ENCODE measurements at regions not wholly inside any gene's neighbourhood (a gene's known extent, or its start where the extent isn't known, plus 50 kb on each side); places are given as distances from the start of the nearest gene placed in this dataset.
A peak's percentile ranks its signal among the peaks of the same experiment; 100 is the strongest.
"Not testable (repeated sequence)": the region's sequence is repeated elsewhere in the genome, so short reads cannot be mapped to it uniquely, and the experiment has no call there.

DNA sequence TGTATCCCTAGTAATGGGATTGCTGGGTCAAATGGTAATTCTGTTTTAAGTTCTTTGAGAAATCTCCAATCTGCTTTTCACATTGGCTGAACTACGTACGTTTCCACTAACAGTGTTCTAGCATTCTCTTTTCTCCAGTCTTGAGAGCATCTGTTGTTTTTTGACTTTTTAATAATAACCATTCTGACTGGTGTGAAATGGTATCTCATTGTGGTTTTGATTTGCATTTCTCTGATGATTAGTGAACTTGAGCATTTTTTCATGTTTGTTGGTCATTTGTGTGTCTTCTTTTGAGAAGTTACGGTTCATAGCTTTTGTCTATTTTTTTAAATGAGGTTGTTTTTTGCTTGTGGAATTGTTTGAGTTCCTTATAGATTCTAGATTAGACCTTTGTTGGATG, 72.5 kb upstream of the BCL6 start:
- CTCF ChIA-PET; H3K9me3 Mint-ChIP-seq; H3K27me3 Mint-ChIP-seq; H3K27ac ChIP-seq (ENCODE audit: low read length); ATAC-seq (replicated peaks in 1 of 4); H3K27me3 ChIP-seq (replicated peaks in 1 of 2; ENCODE audit: control insufficient read depth in 2 of 2, extremely low read depth in 1 of 2, insufficient read depth in 2 of 2, low read length in 1 of 2); H3K36me3 ChIP-seq (ENCODE audit: control insufficient read depth in 2 of 2, extremely low read depth in 1 of 2, insufficient read depth in 1 of 2, low read length in 1 of 2); H3K27ac Mint-ChIP-seq; H3K9me3 ChIP-seq; H3K36me3 Mint-ChIP-seq; H3K4me3 Mint-ChIP-seq; POLR2A ChIA-PET; H3K4me3 ChIP-seq (ENCODE audit: control insufficient read depth in 1 of 2, extremely low read depth in 1 of 2, low read length in 1 of 2); DNase-seq: not testable (repeated sequence)
- no CpG with 5 or more reads among the region's 3 CpGs for WGBS (ENCODE audit: insufficient coverage)
- peaks cover 14 to 16% (median 14%) of the 10 kb centered on the region in 3 donors for H3K4me1 Mint-ChIP-seq
- peaks cover 5 to 12% of the 10 kb centered on the region in 2 experiments for H3K4me1 ChIP-seq (ENCODE audit: control insufficient read depth in 1 of 2, extremely low read depth in 1 of 2, insufficient read depth in 2 of 2, low read length in 2 of 2)

- no peaks in the 10 kb centered on the region for H3K36me3 ChIP-seq (ENCODE audit: control insufficient read depth in 2 of 2, extremely low read depth in 1 of 2, insufficient read depth in 1 of 2, low read length in 1 of 2)
- H3K27ac ChIP-seq (ENCODE audit: low read length), result peak overlapping the region; percentile 31
- H3K9me3 ChIP-seq, result no peaks in the 10 kb centered on the region
- H3K4me1 ChIP-seq (ENCODE audit: control insufficient read depth in 1 of 2, extremely low read depth in 1 of 2, insufficient read depth in 2 of 2, low read length in 2 of 2), result peaks cover 6 to 17% of the 10 kb centered on the region in 2 experiments
- ChIA-PET POLR2A (no interaction called here), CTCF (no interaction called here)
- peak overlapping the region in 1 of 2 donors; percentile 79 for H3K27ac Mint-ChIP-seq
- H3K4me3 Mint-ChIP-seq, result no peak overlapping the region
- WGBS (ENCODE audit: insufficient coverage), result 100% methylated on average over 1 of the region's 2 CpGs
- DNase-seq (no peak), ATAC-seq (replicated peaks in 1 of 4) (no peak)
- peaks cover 18 to 22% (median 19%) of the 10 kb centered on the region in 3 donors for H3K4me1 Mint-ChIP-seq
- H3K27me3 ChIP-seq (replicated peaks in 1 of 2; ENCODE audit: control insufficient read depth in 2 of 2, extremely low read depth in 1 of 2, insufficient read depth in 2 of 2, low read length in 1 of 2), result no peaks in the 10 kb centered on the region
- H3K36me3 Mint-ChIP-seq, result no peaks in the 10 kb centered on the region
- H3K27me3 Mint-ChIP-seq, result no peaks in the 10 kb centered on the region
- no peak overlapping the region for H3K4me3 ChIP-seq (ENCODE audit: control insufficient read depth in 1 of 2, extremely low read depth in 1 of 2, low read length in 1 of 2)
- peaks cover 0 to 6% (median 6%) of the 10 kb centered on the region in 3 donors for H3K9me3 Mint-ChIP-seq
Measured at GRCh38 chr3:187821616-187822317, 76.5 kb upstream of the BCL6 start.

GRCh38 chr3:187822402-187822801, 77.1 kb upstream of the BCL6 start:
- Histone ChIP-seq H3K4me3 (ENCODE audit: control insufficient read depth in 1 of 2, extremely low read depth in 1 of 2, low read length in 1 of 2) (no peak overlapping the region), H3K27ac (ENCODE audit: low read length) (peak overlapping the region; percentile 34), H3K4me1 (ENCODE audit: control insufficient read depth in 1 of 2, extremely low read depth in 1 of 2, insufficient read depth in 2 of 2, low read length in 2 of 2) (peaks cover 6 to 17% of the 10 kb centered on the region in 2 experiments), H3K9me3 (no peaks in the 10 kb centered on the region), H3K27me3 (replicated peaks in 1 of 2; ENCODE audit: control insufficient read depth in 2 of 2, extremely low read depth in 1 of 2, insufficient read depth in 2 of 2, low read length in 1 of 2) (no peaks in the 10 kb centered on the region), H3K36me3 (ENCODE audit: control insufficient read depth in 2 of 2, extremely low read depth in 1 of 2, insufficient read depth in 1 of 2, low read length in 1 of 2) (no peaks in the 10 kb centered on the region)
- no peaks in the 10 kb centered on the region for H3K36me3 Mint-ChIP-seq
- ChIA-PET POLR2A (no interaction called here), CTCF (no interaction called here)
- peak overlapping the region in 1 of 2 donors; percentile 79 for H3K27ac Mint-ChIP-seq
- DNase-seq (peak in 3 of 35 experiments; percentile 2 to 22 (median 11)), ATAC-seq (replicated peaks in 1 of 4) (peak; percentile 31 to 89 (median 58))
- H3K9me3 Mint-ChIP-seq, result peaks cover 0 to 6% (median 4%) of the 10 kb centered on the region in 3 donors
- H3K4me1 Mint-ChIP-seq, result peaks cover 18 to 22% (median 19%) of the 10 kb centered on the region in 3 donors
- no peaks in the 10 kb centered on the region for H3K27me3 Mint-ChIP-seq
- H3K4me3 Mint-ChIP-seq, result no peak overlapping the region

DNA sequence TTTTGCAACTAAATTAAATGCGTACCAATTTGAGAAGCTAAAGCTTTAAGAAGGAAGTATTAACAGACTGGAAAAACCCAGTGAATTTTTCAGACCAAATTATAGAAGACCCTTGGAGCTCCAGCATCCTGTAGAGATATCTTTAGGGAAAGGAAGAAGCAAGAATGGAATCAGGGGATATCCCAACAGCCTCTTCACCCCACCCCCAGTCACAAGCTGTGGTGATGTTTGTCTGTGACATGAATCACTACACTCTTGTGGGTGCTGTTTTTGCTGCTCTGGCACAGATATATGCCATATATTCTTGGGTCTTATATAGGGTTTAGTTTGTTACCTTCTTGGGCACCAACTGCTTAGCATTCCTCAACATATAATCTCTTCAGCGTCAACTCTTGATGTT, 78.5 kb upstream of the BCL6 start:
- CTCF ChIA-PET, result no interaction called here
- H3K36me3 ChIP-seq (ENCODE audit: control insufficient read depth in 2 of 2, extremely low read depth in 1 of 2, insufficient read depth in 1 of 2, low read length in 1 of 2), result no peaks in the 10 kb centered on the region
- no peaks in the 10 kb centered on the region for H3K9me3 ChIP-seq
- H3K27ac Mint-ChIP-seq, result no peak overlapping the region
- H3K4me1 Mint-ChIP-seq, result peaks cover 22 to 27% (median 22%) of the 10 kb centered on the region in 3 donors
- peaks cover 6 to 23% of the 10 kb centered on the region in 2 experiments for H3K4me1 ChIP-seq (ENCODE audit: control insufficient read depth in 1 of 2, extremely low read depth in 1 of 2, insufficient read depth in 2 of 2, low read length in 2 of 2)
- H3K27me3 ChIP-seq (replicated peaks in 1 of 2; ENCODE audit: control insufficient read depth in 2 of 2, extremely low read depth in 1 of 2, insufficient read depth in 2 of 2, low read length in 1 of 2), result no peaks in the 10 kb centered on the region
- WGBS (ENCODE audit: insufficient coverage), result 100% methylated on average over 2 of the region's 2 CpGs
- no peak for DNase-seq
- H3K4me3 ChIP-seq (ENCODE audit: control insufficient read depth in 1 of 2, extremely low read depth in 1 of 2, low read length in 1 of 2), result no peak overlapping the region
- H3K36me3 Mint-ChIP-seq, result no peaks in the 10 kb centered on the region
- no peak overlapping the region for H3K27ac ChIP-seq (ENCODE audit: low read length)
- no peaks in the 10 kb centered on the region for H3K27me3 Mint-ChIP-seq
- POLR2A ChIA-PET, result no interaction called here
- no peak overlapping the region for H3K4me3 Mint-ChIP-seq
- H3K9me3 Mint-ChIP-seq, result peaks cover 0 to 6% (median 0%) of the 10 kb centered on the region in 3 donors
- no peak for ATAC-seq (replicated peaks in 1 of 4)

DNA sequence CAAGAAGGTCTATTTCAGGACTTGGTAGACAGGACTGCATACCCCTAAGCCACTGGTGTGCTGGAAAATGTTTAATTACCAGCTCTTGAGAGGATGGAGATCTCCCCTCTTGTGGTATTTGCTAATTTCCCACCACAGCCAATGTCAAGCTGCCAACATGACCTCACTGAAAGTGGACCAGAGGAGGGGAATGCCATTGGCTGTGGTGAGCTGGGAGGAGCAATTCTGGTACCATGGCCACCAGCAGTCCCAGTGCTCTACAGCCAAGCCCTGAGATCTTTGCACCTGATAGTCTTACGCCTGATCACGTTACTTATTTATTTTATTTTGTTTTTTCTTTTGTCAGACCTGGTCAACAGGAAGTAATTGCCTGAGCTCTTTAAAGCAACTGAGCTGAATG, 82.5 kb upstream of the BCL6 start:
- Histone ChIP-seq H3K27me3 (replicated peaks in 1 of 2; ENCODE audit: control insufficient read depth in 2 of 2, extremely low read depth in 1 of 2, insufficient read depth in 2 of 2, low read length in 1 of 2) (no peaks in the 10 kb centered on the region), H3K9me3 (no peaks in the 10 kb centered on the region), H3K4me1 (ENCODE audit: control insufficient read depth in 1 of 2, extremely low read depth in 1 of 2, insufficient read depth in 2 of 2, low read length in 2 of 2) (peaks cover 5 to 19% of the 10 kb centered on the region in 2 experiments), H3K27ac (ENCODE audit: low read length) (no peak overlapping the region), H3K4me3 (ENCODE audit: control insufficient read depth in 1 of 2, extremely low read depth in 1 of 2, low read length in 1 of 2) (no peak overlapping the region), H3K36me3 (ENCODE audit: control insufficient read depth in 2 of 2, extremely low read depth in 1 of 2, insufficient read depth in 1 of 2, low read length in 1 of 2) (no peaks in the 10 kb centered on the region)
- H3K27ac Mint-ChIP-seq, result no peak overlapping the region
- H3K9me3 Mint-ChIP-seq, result peaks cover 0 to 4% (median 0%) of the 10 kb centered on the region in 3 donors
- H3K27me3 Mint-ChIP-seq, result no peaks in the 10 kb centered on the region
- H3K36me3 Mint-ChIP-seq, result no peaks in the 10 kb centered on the region
- ATAC-seq (replicated peaks in 1 of 4) (no peak), DNase-seq (no peak)
- ChIA-PET CTCF (interaction anchor here in 1 of 2 donors (0.6 kb wide), 2 partner anchors 73 to 454 kb away, joined by 4 read pairs; no protein-coding TSS in a partner anchor), POLR2A (interaction anchor here (0.5 to 0.7 kb wide), 2 partner anchors 12 to 28 kb away, joined by 3 to 4 read pairs; no protein-coding TSS in a partner anchor)
- H3K4me3 Mint-ChIP-seq, result no peak overlapping the region
- H3K4me1 Mint-ChIP-seq, result peaks cover 14 to 20% (median 18%) of the 10 kb centered on the region in 3 donors
- no CpG with 5 or more reads among the region's 2 CpGs for WGBS (ENCODE audit: insufficient coverage)

GRCh38 chr3:187828579-187829452, 83.5 kb upstream of the BCL6 start:
- Histone ChIP-seq H3K27me3 (replicated peaks in 1 of 2; ENCODE audit: control insufficient read depth in 2 of 2, extremely low read depth in 1 of 2, insufficient read depth in 2 of 2, low read length in 1 of 2) (no peaks in the 10 kb centered on the region), H3K36me3 (ENCODE audit: control insufficient read depth in 2 of 2, extremely low read depth in 1 of 2, insufficient read depth in 1 of 2, low read length in 1 of 2) (no peaks in the 10 kb centered on the region), H3K27ac (ENCODE audit: low read length) (no peak overlapping the region), H3K4me1 (ENCODE audit: control insufficient read depth in 1 of 2, extremely low read depth in 1 of 2, insufficient read depth in 2 of 2, low read length in 2 of 2) (peaks cover 4 to 13% of the 10 kb centered on the region in 2 experiments), H3K4me3 (ENCODE audit: control insufficient read depth in 1 of 2, extremely low read depth in 1 of 2, low read length in 1 of 2) (no peak overlapping the region), H3K9me3 (no peaks in the 10 kb centered on the region)
- WGBS (ENCODE audit: insufficient coverage), result 85% methylated on average over 2 of the region's 7 CpGs
- H3K9me3 Mint-ChIP-seq, result no peaks in the 10 kb centered on the region
- H3K27me3 Mint-ChIP-seq, result no peaks in the 10 kb centered on the region
- peak overlapping the region in 1 of 2 donors; percentile 34 for H3K27ac Mint-ChIP-seq
- H3K4me1 Mint-ChIP-seq, result peaks cover 9 to 14% (median 11%) of the 10 kb centered on the region in 3 donors
- DNase-seq (peak in 11 of 35 experiments; percentile 8 to 61 (median 17)), ATAC-seq (replicated peaks in 1 of 4) (peak in 1 of 4 experiments; percentile 70)
- ChIA-PET POLR2A (no interaction called here), CTCF (no interaction called here)
- no peaks in the 10 kb centered on the region for H3K36me3 Mint-ChIP-seq
- H3K4me3 Mint-ChIP-seq, result no peak overlapping the region

Data from T-cell (primary cell).